Smooth muscle cell of the brain vasculature (primary cell): ENCODE measurements at regions not wholly inside any gene's neighbourhood (a gene's known extent, or its start where the extent isn't known, plus 50 kb on each side); places are given as distances from the start of the nearest gene placed in this dataset.

ENCODE experiments used
- DNase-seq: peaks from one replicate; pipeline ENCODE4 v3.0.0-alpha.2; 2012; ENCODE audit warnings: low read depth, low spot score

DNA sequence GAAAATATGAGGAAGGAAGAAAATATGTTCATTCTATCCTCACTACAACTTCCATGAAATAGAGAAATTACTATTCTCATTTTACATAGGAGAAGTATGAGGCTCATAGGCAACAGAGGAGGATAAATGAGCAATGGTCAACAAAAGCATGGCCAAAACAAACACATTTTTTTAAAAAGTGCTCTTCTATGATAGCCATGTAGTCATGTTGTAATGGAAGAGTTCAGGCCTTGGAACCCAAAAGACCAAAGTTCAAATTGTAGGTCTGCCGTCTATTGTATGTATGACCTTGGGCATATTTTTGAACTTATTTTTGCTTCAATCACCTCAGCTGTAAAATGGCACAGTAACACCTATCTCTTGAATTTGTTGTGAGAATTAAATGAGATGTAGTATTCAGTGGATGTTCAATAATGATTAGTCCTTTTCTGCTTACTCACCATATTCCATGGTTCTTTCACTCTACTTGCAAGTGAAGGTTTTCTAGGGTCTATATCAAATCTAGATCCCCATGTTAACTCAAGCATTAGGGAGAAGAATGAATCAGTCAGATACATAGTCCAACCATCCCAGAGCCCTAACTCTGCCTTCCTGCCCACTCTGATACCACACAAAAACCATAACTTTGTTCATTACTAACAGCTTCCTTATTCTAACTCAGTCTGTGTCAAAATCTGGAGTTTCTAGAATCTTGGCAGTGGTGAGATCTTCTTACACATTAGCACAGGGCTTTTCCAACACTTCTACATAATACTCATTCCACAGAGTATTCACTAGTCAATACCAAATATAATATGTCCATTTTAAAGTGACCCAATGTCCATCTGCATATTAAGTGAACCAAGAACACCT lies 353.2 kb downstream of the PLPP3 start:
- no peak for DNase-seq

- DNase-seq, result no peak
Measured at GRCh38 chr1:56223968-56224367, 355.4 kb downstream of the PLPP3 start.

DNA sequence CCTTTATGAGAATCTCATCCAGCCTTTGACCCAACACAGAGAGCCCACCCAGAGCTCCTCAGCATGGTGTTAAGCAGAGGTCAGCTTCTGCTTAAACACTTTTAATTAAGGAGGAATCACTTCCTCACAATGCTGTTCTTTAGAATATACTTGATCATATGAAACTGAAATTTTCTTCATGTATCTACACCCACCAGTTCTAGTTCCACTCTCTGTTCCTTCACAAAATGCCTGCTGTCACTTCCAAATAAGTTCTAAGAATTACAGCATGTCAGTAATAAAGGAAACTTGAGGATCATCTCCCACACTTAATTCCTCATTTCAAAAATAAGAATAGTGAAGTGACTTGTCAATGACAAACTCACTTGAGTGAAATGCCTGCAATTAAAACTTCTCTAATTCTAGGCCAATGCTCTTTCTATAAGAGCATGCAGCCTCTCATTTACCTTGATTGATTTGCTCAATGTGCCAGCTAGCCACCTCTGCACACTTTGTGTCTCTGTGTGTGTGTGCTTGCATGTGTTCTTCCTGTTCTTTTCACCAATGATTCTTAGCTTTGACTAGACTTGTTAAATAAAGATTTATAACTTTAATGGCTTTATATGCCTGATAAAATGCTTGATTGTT lies 356.3 kb downstream of the PLPP3 start:
- no peak for DNase-seq

DNA sequence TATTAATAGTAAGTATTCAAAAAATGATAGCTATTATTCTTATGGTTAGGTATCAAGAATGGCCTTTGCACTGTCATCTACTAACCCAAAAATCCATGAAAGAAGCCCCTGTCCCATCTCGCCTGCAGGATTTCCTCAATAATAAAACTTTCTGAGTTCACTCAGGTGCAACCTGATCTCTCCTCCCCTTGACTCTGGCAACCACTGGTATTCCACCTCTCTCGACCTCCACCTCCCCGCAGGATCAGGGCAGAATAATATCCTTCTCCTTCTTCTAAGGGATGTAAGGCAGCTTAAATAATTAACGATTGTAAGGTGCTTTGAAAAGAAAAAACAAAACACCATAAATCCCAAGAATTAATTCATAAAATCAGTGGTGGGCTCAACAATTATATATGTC lies 359.3 kb downstream of the PLPP3 start:
- DNase-seq, result no peak

DNA sequence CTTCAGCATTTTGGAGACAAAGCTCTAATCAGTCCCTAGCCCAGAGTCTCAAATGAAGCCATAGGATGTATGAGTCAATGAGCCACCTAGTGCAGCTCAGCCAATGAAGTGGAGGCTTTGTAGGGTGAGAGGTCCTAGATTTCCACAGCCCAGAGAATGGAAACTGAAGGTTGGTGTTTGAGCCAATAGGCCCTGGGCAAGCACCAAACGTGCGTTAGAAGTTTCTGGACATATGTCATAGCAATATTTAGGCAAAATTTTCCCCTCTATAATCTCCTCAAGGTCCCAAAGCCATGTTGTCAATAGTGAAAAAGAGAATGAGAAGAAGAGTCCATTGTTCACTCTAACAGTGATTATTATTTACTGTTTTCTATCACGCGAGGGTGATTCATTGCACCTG lies 361.3 kb downstream of the PLPP3 start:
- no peak for DNase-seq

GRCh38 chr1:56216218-56216617 lies 363.1 kb downstream of the PLPP3 start:
- DNase-seq, result no peak

- no peak for DNase-seq
Measured at GRCh38 chr1:56215771-56216170, 363.6 kb downstream of the PLPP3 start.

GRCh38 chr1:56215086-56215485 lies 364.3 kb downstream of the PLPP3 start:
- DNase-seq, result no peak

GRCh38 chr1:56213068-56213467 lies 366.3 kb downstream of the PLPP3 start:
- no peak for DNase-seq

GRCh38 chr1:56212143-56212542 lies 367.2 kb downstream of the PLPP3 start:
- DNase-seq, result no peak

GRCh38 chr1:56206391-56206790 lies 373.0 kb downstream of the PLPP3 start:
- DNase-seq, result no peak

DNA sequence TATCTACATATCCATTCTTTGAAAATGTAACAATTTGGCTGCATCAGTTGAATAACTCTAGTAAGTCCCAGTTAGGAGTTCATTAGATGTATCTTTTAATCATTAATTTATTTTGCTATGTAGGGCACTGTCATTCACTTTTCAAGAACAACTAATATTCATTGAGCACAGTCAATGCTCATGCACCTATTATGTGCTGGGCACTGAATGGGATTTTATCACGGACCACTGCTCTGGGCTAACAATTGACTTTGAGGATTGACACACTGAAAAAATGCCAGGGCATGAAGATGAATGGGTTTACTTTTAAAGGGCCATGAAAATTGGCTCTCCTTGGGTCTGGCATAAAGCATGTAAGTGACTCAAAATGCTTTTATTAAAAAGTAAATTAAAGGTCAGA lies 375.2 kb downstream of the PLPP3 start:
- DNase-seq, result no peak

DNA sequence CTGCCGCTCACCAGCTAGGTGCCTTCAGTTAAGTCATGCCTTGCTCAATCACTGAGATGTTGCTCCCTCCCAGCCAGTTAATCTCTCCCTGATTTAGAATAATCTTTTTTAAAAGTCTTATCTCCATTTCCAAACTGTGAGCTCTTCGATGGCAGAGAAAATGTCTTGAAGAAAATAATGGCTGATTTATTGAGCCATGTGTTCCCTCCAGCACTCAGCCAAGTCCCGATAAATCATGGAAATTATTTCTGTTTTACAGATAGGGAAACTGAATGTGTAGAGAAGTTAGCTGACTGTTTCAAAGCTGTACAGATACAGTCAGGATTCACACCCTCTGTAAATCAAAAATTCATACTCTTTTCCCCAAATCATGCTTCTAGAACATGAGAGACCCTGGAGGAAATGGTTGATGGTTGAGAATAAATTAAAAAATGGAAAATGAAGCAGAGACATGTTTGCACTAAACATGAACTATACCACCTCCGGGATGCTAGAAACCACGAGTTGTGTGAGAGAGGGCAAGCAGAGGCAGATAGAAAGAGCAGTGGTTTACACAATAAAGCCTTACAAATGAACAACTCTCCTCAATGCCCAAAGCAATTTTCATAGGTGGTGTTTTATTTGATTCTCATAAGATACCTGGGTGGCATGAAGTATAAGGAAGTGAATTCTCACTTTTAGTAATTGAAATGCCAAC lies 376.4 kb downstream of the PLPP3 start:
- no peak for DNase-seq

DNA sequence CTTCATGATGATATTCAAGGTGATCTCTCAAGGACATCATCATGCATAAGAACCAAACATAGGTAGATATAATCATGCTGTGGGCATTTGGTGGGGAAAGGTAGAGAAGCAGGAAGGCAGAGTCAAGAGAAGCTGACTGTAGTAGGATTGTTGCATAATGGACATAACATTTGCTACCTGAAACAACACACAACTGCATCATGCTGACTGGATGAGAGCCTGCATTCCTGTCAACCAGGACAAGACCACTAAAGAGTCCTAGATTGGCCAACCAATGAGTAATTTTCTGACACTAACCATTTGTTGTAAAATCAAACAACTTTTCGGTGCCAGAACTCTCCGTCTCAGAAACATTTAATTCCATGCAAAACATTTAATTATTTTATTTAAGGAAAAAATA lies 377.2 kb downstream of the PLPP3 start:
- DNase-seq, result no peak

- no peak for DNase-seq
Measured at GRCh38 chr1:56200896-56201295, 378.5 kb downstream of the PLPP3 start.

GRCh38 chr1:56200442-56200841 lies 378.9 kb downstream of the PLPP3 start:
- DNase-seq, result no peak

GRCh38 chr1:56199956-56200355 lies 379.4 kb downstream of the PLPP3 start:
- no peak for DNase-seq

- no peak for DNase-seq
Measured at GRCh38 chr1:56199061-56199460, 380.3 kb downstream of the PLPP3 start.

DNA sequence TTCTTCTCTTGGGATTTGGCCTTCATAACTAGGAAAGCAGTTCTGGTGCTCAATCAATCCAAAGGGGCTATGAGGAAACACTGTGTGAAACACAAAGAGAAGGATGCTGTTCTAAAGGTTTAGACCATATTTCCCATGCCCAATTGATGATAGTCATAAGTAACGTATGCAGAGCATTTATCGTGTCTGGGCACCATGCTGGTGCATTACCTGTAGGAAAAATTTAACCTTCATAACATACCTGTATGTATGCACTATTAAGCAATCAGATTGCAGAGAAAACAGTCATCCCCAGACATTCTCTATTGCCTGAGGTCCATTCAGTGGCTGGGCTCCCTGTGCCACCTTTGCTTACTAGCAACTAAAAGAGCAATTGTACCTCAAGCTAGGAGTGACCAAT lies 381.4 kb downstream of the PLPP3 start:
- DNase-seq, result no peak

- DNase-seq, result no peak
Measured at GRCh38 chr1:56196839-56197238, 382.5 kb downstream of the PLPP3 start.

GRCh38 chr1:56194701-56195300 lies 384.6 kb downstream of the PLPP3 start:
- DNase-seq, result no peak

DNA sequence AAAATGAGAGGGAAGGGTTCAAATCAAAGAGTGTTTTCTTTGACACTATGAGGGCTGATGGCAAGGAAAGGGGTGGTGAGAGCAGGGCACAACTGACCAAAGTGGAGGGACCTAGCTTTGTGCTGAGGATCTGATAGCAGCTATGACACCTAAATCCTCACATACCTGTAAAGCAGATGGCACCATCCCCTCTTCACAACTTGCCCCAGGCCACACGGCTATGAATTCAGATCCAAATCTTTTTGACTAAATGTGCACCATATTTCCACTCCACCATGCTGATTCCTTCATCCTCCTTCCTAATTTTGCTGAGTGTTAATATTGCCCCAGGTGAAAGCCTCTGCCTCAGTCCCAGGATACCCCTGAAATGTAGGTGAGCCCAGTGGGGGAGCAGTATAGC lies 385.7 kb downstream of the PLPP3 start:
- no peak for DNase-seq
